Mesodermal cell (in vitro differentiated cells): ENCODE measurements at regions not wholly inside any gene's neighbourhood (a gene's known extent, or its start where the extent isn't known, plus 50 kb on each side); places are given as distances from the start of the nearest gene placed in this dataset.
"Not testable (repeated sequence)": the region's sequence is repeated elsewhere in the genome, so short reads cannot be mapped to it uniquely, and the experiment has no call there.

Experiments used
- H3K27ac ChIP-seq: 2 replicates; pipeline ENCODE4 v1.7.0; 2013; ENCODE audit warnings: mild to moderate bottlenecking, low read depth, low read length, moderate library complexity; ENCODE audit not compliant: severe bottlenecking
- H3K36me3 ChIP-seq: 2 replicates; pipeline ENCODE4 v1.7.1; 2013; ENCODE audit warnings: mild to moderate bottlenecking, low read length, moderate library complexity; ENCODE audit not compliant: control insufficient read depth, insufficient read depth
- H3K4me1 ChIP-seq: one replicate; pipeline ENCODE4 v1.7.1; 2013; ENCODE audit warnings: mild to moderate bottlenecking, low read length; ENCODE audit not compliant: insufficient read depth, control insufficient read depth, poor library complexity, severe bottlenecking
- H3K4me3 ChIP-seq: 2 replicates; pipeline ENCODE4 v1.7.0; 2013; ENCODE audit warnings: low read length, control low read depth, mild to moderate bottlenecking; ENCODE audit not compliant: insufficient read depth, poor library complexity, severe bottlenecking; ENCODE audit errors: extremely low read depth
- H3K9me3 ChIP-seq: 2 replicates; pipeline ENCODE4 v1.7.1; 2013; ENCODE audit warnings: mild to moderate bottlenecking, low read length, moderate library complexity; ENCODE audit not compliant: control insufficient read depth
- WGBS, 2 experiments: methylation state at CpG; one replicate each; pipeline ENCODE4 v1.1.5; 2013; ENCODE audit warnings: missing lambda C conversion rate in 2 of 2; ENCODE audit not compliant: insufficient coverage in 2 of 2; 5-methylcytosine and 5-hydroxymethylcytosine counted together

- not testable (repeated sequence) for H3K4me1 ChIP-seq, H3K27ac ChIP-seq, H3K4me3 ChIP-seq, H3K36me3 ChIP-seq, H3K9me3 ChIP-seq
- no CpG with 5 or more reads among the region's 2 CpGs for WGBS, 2 experiments
Measured at GRCh38 chr9:85792057-85792456, 50.3 kb upstream of the AGTPBP1 start.

- H3K27ac ChIP-seq, H3K4me1 ChIP-seq, H3K4me3 ChIP-seq, H3K9me3 ChIP-seq: not testable (repeated sequence)
- 84% methylated on average over 3 to 4 of the region's 6 CpGs for WGBS, 2 experiments
- H3K36me3 ChIP-seq, result peaks cover 12% of the 10 kb centered on the region
Measured at GRCh38 chr9:85802978-85803695, 61.4 kb upstream of the AGTPBP1 start.

GRCh38 chr9:85804847-85805133 is 63.0 kb upstream of the AGTPBP1 start:
- peak overlapping the region; percentile 65 for H3K4me3 ChIP-seq
- 1 to 4% methylated on average over 4 to 13 of the region's 16 CpGs for WGBS, 2 experiments
- H3K27ac ChIP-seq, result not testable (repeated sequence)

GRCh38 chr9:85805134-85806005 is 63.6 kb upstream of the AGTPBP1 start:
- H3K9me3 ChIP-seq, H3K4me1 ChIP-seq: not testable (repeated sequence)
- Histone ChIP-seq H3K4me3 (peak overlapping the region; percentile 65), H3K36me3 (peaks cover 22% of the 10 kb centered on the region), H3K27ac (peak overlapping the region; percentile 41)
- 0% methylated on average over 42 to 45 of the region's 111 CpGs for WGBS, 2 experiments

More at GRCh38 chr9:85804847-85805133, 63.0 kb upstream of the AGTPBP1 start:
- not testable (repeated sequence) for H3K9me3 ChIP-seq, H3K4me1 ChIP-seq
- H3K36me3 ChIP-seq, result peaks cover 22% of the 10 kb centered on the region

- H3K27ac ChIP-seq, H3K9me3 ChIP-seq, H3K4me3 ChIP-seq, H3K4me1 ChIP-seq: not testable (repeated sequence)
- WGBS, 2 experiments, result 90% methylated on average over 2 of the region's 2 CpGs; no CpG with 5 or more reads in 1 of the 2 experiments
- H3K36me3 ChIP-seq, result peaks cover 22% of the 10 kb centered on the region
Measured at GRCh38 chr9:85808329-85808728, 66.6 kb upstream of the AGTPBP1 start.

GRCh38 chr9:85813388-85813787 is 71.6 kb upstream of the AGTPBP1 start:
- not testable (repeated sequence) for H3K27ac ChIP-seq, H3K4me1 ChIP-seq, H3K9me3 ChIP-seq, H3K36me3 ChIP-seq, H3K4me3 ChIP-seq
- no CpG with 5 or more reads among the region's 2 CpGs for WGBS, 2 experiments

- not testable (repeated sequence) for H3K36me3 ChIP-seq, H3K4me3 ChIP-seq, H3K4me1 ChIP-seq, H3K27ac ChIP-seq, H3K9me3 ChIP-seq
Measured at GRCh38 chr9:85814800-85815199, 73.0 kb upstream of the AGTPBP1 start.

- not testable (repeated sequence) for H3K27ac ChIP-seq, H3K36me3 ChIP-seq, H3K4me3 ChIP-seq, H3K9me3 ChIP-seq, H3K4me1 ChIP-seq
- no CpG with 5 or more reads among the region's 2 CpGs for WGBS, 2 experiments
Measured at GRCh38 chr9:85818971-85819370, 77.2 kb upstream of the AGTPBP1 start.

- no CpG with 5 or more reads among the region's 5 CpGs for WGBS, 2 experiments
- H3K9me3 ChIP-seq, H3K36me3 ChIP-seq, H3K4me3 ChIP-seq, H3K4me1 ChIP-seq, H3K27ac ChIP-seq: not testable (repeated sequence)
Measured at GRCh38 chr9:85820598-85820997, 78.8 kb upstream of the AGTPBP1 start.

GRCh38 chr9:85824949-85825348 is 83.2 kb upstream of the AGTPBP1 start:
- 50 to 60% methylated on average over 1 of the region's 1 CpG for WGBS, 2 experiments
- not testable (repeated sequence) for H3K4me1 ChIP-seq, H3K4me3 ChIP-seq, H3K9me3 ChIP-seq, H3K36me3 ChIP-seq, H3K27ac ChIP-seq

GRCh38 chr9:85834591-85834990 is 92.8 kb upstream of the AGTPBP1 start:
- not testable (repeated sequence) for H3K4me3 ChIP-seq, H3K27ac ChIP-seq, H3K36me3 ChIP-seq, H3K4me1 ChIP-seq, H3K9me3 ChIP-seq
- no CpG with 5 or more reads among the region's 1 CpG for WGBS, 2 experiments
